ENCODE measurements at regions not wholly inside any gene's neighbourhood (a gene's known extent, or its start where the extent isn't known, plus 50 kb on each side); places are given as distances from the start of the nearest gene placed in this dataset.

- Histone ChIP-seq H3K4me3 (replicated peaks in 1 of 3; ENCODE audit: low read depth in 2 of 3, low read length in 3 of 3) (no peak overlapping the region), H4K20me1 (ENCODE audit: insufficient read depth, low read length) (no peaks in the 10 kb centered on the region), H3K9me3 (replicated peaks in 1 of 2; ENCODE audit: control insufficient read depth in 1 of 2, insufficient read depth in 1 of 2, low read length in 2 of 2) (no peaks in the 10 kb centered on the region), H3K79me2 (ENCODE audit: insufficient read depth, low read length) (no peaks in the 10 kb centered on the region), H3K27me3 (ENCODE audit: control insufficient read depth in 2 of 2, insufficient read depth in 2 of 2, low read length in 2 of 2) (no peaks in the 10 kb centered on the region), H2AFZ (ENCODE audit: insufficient read depth, low read depth, low read length, poor library complexity, severe bottlenecking) (no peak overlapping the region), H3K4me2 (replicated peaks; ENCODE audit: extremely low read depth, low read length, poor library complexity, severe bottlenecking) (no peak overlapping the region), H3K36me3 (replicated peaks in 1 of 2; ENCODE audit: control insufficient read depth in 1 of 2, insufficient read depth in 2 of 2, low read length in 2 of 2) (no peaks in the 10 kb centered on the region), H3K27ac (ENCODE audit: low read depth in 1 of 2, low read length in 2 of 2) (no peak overlapping the region), H3K4me1 (ENCODE audit: control insufficient read depth in 1 of 2, insufficient read depth in 2 of 2, low read length in 2 of 2) (no peaks in the 10 kb centered on the region), H3K9ac (ENCODE audit: insufficient read depth, low read length, poor library complexity, severe bottlenecking) (no peak overlapping the region)
- H3K9me3 Mint-ChIP-seq = peaks cover 0 to 3% (median 0%) of the 10 kb centered on the region in 7 donors
- no peak for DNase-seq
- H3K4me1 Mint-ChIP-seq = no peaks in the 10 kb centered on the region
- TF ChIP-seq CTCF (IDR thresholded peaks at IDR 0.05) = no peak
- WGBS (ENCODE audit: insufficient coverage) = 75% methylated on average over 1 of the region's 2 CpGs
- H3K27ac Mint-ChIP-seq = no peak overlapping the region
- intact Hi-C loops (cut with micrococcal nuclease) = no loop called here
- peaks cover 2 to 9% (median 3%) of the 10 kb centered on the region in 3 donors for H3K27me3 Mint-ChIP-seq (ENCODE audit: low read depth in 3 of 3)
- no peaks in the 10 kb centered on the region for H3K36me3 Mint-ChIP-seq
- H3K4me3 Mint-ChIP-seq = no peak overlapping the region
Observed at GRCh38 chr5:144028058-144028457, 142.4 kb downstream of the YIPF5 start.

GRCh38 chr5:144028636-144029035 is 141.8 kb downstream of the YIPF5 start:
- intact Hi-C loops (cut with micrococcal nuclease) = no loop called here
- H3K36me3 ChIP-seq (replicated peaks in 1 of 2; ENCODE audit: control insufficient read depth in 1 of 2, insufficient read depth in 2 of 2, low read length in 2 of 2) = no peaks in the 10 kb centered on the region
- Mint-ChIP-seq H3K27me3 (ENCODE audit: low read depth in 3 of 3) (peaks cover 2 to 9% (median 3%) of the 10 kb centered on the region in 3 donors), H3K27ac (no peak overlapping the region), H3K36me3 (no peaks in the 10 kb centered on the region), H3K4me1 (no peaks in the 10 kb centered on the region), H3K4me3 (no peak overlapping the region), H3K9me3 (peaks cover 0 to 3% (median 0%) of the 10 kb centered on the region in 7 donors)
- H3K4me2 ChIP-seq (replicated peaks; ENCODE audit: extremely low read depth, low read length, poor library complexity, severe bottlenecking) = no peak overlapping the region
- no CpG with 5 or more reads among the region's 2 CpGs for WGBS (ENCODE audit: insufficient coverage)
- H3K79me2 ChIP-seq (ENCODE audit: insufficient read depth, low read length) = no peaks in the 10 kb centered on the region
- no peak overlapping the region for H3K9ac ChIP-seq (ENCODE audit: insufficient read depth, low read length, poor library complexity, severe bottlenecking)
- no peak overlapping the region for H3K4me3 ChIP-seq (replicated peaks in 1 of 3; ENCODE audit: low read depth in 2 of 3, low read length in 3 of 3)
- no peaks in the 10 kb centered on the region for H3K4me1 ChIP-seq (ENCODE audit: control insufficient read depth in 1 of 2, insufficient read depth in 2 of 2, low read length in 2 of 2)
- no peaks in the 10 kb centered on the region for H3K27me3 ChIP-seq (ENCODE audit: control insufficient read depth in 2 of 2, insufficient read depth in 2 of 2, low read length in 2 of 2)
- H3K27ac ChIP-seq (ENCODE audit: low read depth in 1 of 2, low read length in 2 of 2) = no peak overlapping the region
- H3K9me3 ChIP-seq (replicated peaks in 1 of 2; ENCODE audit: control insufficient read depth in 1 of 2, insufficient read depth in 1 of 2, low read length in 2 of 2) = no peaks in the 10 kb centered on the region
- no peaks in the 10 kb centered on the region for H4K20me1 ChIP-seq (ENCODE audit: insufficient read depth, low read length)
- H2AFZ ChIP-seq (ENCODE audit: insufficient read depth, low read depth, low read length, poor library complexity, severe bottlenecking) = no peak overlapping the region
- no peak for DNase-seq
- no peak for TF ChIP-seq CTCF (IDR thresholded peaks at IDR 0.05)
